BJ (cell line): ENCODE measurements at regions not wholly inside any gene's neighbourhood (a gene's known extent, or its start where the extent isn't known, plus 50 kb on each side); places are given as distances from the start of the nearest gene placed in this dataset.

ENCODE experiments used
- CTCF ChIA-PET: fragments of 350-600 bp; formaldehyde crosslinking; extraction: SDS; loops from one replicate; lab custom pipeline; 2021; ENCODE audit warnings: antibody characterized with exemption, inconsistent platforms; lab: Yijun Ruan, JAX
- POLR2A ChIA-PET: fragments of 300-600 bp; sonication (Branson Sonifier 250); formaldehyde crosslinking; extraction: SDS; loops from one replicate; lab custom pipeline; 2021; ENCODE audit warnings: antibody characterized with exemption; lab: Charles Lee
- DNase-seq: peaks from one replicate; pipeline ENCODE4 v3.0.0-alpha.2; 2011; ENCODE audit warnings: low read depth
- H3K27me3 ChIP-seq: 2 replicates; pipeline ENCODE4 v1.6.0; 2011; ENCODE audit warnings: low read length; ENCODE audit not compliant: control insufficient read depth, insufficient read depth
- H3K36me3 ChIP-seq: 2 replicates; pipeline ENCODE4 v1.5.1; 2011; ENCODE audit warnings: low read length; ENCODE audit not compliant: control insufficient read depth, insufficient read depth
- H3K4me3 ChIP-seq: 2 replicates; pipeline ENCODE4 v1.5.1; 2011; ENCODE audit warnings: low read depth, mild to moderate bottlenecking, control low read depth, low read length
- TF ChIP-seq, protein P1 (sequence below): IDR thresholded peaks from 2 replicates; pipeline ENCODE4 v1.5.1; 2011; ENCODE audit warnings: low read depth, mild to moderate bottlenecking, control low read depth, inconsistent platforms, low read length, moderate library complexity; ENCODE audit not compliant: insufficient read depth

- Histone ChIP-seq H3K36me3 (no peaks in the 10 kb centered on the region), H3K27me3 (no peaks in the 10 kb centered on the region), H3K4me3 (no peak overlapping the region)
- CTCF ChIA-PET: interaction anchor here (0.7 to 3.2 kb wide), 5 partner anchors 13 to 465 kb away, joined by 3 to 17 read pairs (median 6); no protein-coding TSS in a partner anchor
- POLR2A ChIA-PET: no interaction called here
- DNase-seq: no peak
- TF ChIP-seq, protein P1, sequence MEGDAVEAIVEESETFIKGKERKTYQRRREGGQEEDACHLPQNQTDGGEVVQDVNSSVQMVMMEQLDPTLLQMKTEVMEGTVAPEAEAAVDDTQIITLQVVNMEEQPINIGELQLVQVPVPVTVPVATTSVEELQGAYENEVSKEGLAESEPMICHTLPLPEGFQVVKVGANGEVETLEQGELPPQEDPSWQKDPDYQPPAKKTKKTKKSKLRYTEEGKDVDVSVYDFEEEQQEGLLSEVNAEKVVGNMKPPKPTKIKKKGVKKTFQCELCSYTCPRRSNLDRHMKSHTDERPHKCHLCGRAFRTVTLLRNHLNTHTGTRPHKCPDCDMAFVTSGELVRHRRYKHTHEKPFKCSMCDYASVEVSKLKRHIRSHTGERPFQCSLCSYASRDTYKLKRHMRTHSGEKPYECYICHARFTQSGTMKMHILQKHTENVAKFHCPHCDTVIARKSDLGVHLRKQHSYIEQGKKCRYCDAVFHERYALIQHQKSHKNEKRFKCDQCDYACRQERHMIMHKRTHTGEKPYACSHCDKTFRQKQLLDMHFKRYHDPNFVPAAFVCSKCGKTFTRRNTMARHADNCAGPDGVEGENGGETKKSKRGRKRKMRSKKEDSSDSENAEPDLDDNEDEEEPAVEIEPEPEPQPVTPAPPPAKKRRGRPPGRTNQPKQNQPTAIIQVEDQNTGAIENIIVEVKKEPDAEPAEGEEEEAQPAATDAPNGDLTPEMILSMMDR: no peak
Measured at GRCh38 chr12:107144441-107144840, 51.1 kb upstream of the CRY1 start.

GRCh38 chr12:107144990-107145389 lies 51.6 kb upstream of the CRY1 start:
- no peak for DNase-seq
- ChIA-PET CTCF (interaction anchor here (0.7 to 3.2 kb wide), 2 partner anchors 13 to 15 kb away, joined by 4 to 17 read pairs; no protein-coding TSS in a partner anchor), POLR2A (no interaction called here)
- TF ChIP-seq, protein P1: no peak
- Histone ChIP-seq H3K36me3 (no peaks in the 10 kb centered on the region), H3K27me3 (no peaks in the 10 kb centered on the region), H3K4me3 (no peak overlapping the region)

GRCh38 chr12:107145397-107145796 lies 52.0 kb upstream of the CRY1 start:
- no peak overlapping the region for H3K4me3 ChIP-seq
- TF ChIP-seq, protein P1: no peak
- ChIA-PET POLR2A (no interaction called here), CTCF (interaction anchor here (0.7 kb wide), 1 partner anchor 16 kb away, joined by 4 read pairs; no protein-coding TSS in a partner anchor)
- DNase-seq: no peak
- no peaks in the 10 kb centered on the region for H3K36me3 ChIP-seq
- no peaks in the 10 kb centered on the region for H3K27me3 ChIP-seq

GRCh38 chr12:107148107-107148506 lies 54.8 kb upstream of the CRY1 start:
- DNase-seq: no peak
- ChIA-PET CTCF (no interaction called here), POLR2A (no interaction called here)
- TF ChIP-seq, protein P1: no peak
- Histone ChIP-seq H3K36me3 (no peaks in the 10 kb centered on the region), H3K4me3 (no peak overlapping the region), H3K27me3 (no peaks in the 10 kb centered on the region)

- Histone ChIP-seq H3K27me3 (no peaks in the 10 kb centered on the region), H3K4me3 (no peak overlapping the region), H3K36me3 (no peaks in the 10 kb centered on the region)
- DNase-seq: no peak
- CTCF ChIA-PET: interaction anchor here (0.6 to 3.1 kb wide), 2 partner anchors 9 to 21 kb away, joined by 3 to 10 read pairs; no protein-coding TSS in a partner anchor
- TF ChIP-seq, protein P1: no peak
- POLR2A ChIA-PET: no interaction called here
Measured at GRCh38 chr12:107152315-107152714, 59.0 kb upstream of the CRY1 start.
